ENCODE measurements at regions not wholly inside any gene's neighbourhood (a gene's known extent, or its start where the extent isn't known, plus 50 kb on each side); places are given as distances from the start of the nearest gene placed in this dataset.

- no peaks in the 10 kb centered on the region for H3K9me3 ChIP-seq (ENCODE audit: low read length)
- TF ChIP-seq EZH2 (IDR thresholded peaks at IDR 0.05; ENCODE audit: borderline replicate concordance, insufficient read depth, low read length, poor library complexity, severe bottlenecking) (no peak), TAF1 (IDR thresholded peaks at IDR 0.05; ENCODE audit: low read depth) (no peak), REST (IDR thresholded peaks at IDR 0.05; ENCODE audit: borderline replicate concordance) (no peak), MXI1 (conservative IDR thresholded peaks at IDR 0.05; ENCODE audit: poor library complexity, severe bottlenecking) (no peak)
Measured at GRCh38 chr6:19761121-19761520, 76.0 kb upstream of the ID4 start.

DNA sequence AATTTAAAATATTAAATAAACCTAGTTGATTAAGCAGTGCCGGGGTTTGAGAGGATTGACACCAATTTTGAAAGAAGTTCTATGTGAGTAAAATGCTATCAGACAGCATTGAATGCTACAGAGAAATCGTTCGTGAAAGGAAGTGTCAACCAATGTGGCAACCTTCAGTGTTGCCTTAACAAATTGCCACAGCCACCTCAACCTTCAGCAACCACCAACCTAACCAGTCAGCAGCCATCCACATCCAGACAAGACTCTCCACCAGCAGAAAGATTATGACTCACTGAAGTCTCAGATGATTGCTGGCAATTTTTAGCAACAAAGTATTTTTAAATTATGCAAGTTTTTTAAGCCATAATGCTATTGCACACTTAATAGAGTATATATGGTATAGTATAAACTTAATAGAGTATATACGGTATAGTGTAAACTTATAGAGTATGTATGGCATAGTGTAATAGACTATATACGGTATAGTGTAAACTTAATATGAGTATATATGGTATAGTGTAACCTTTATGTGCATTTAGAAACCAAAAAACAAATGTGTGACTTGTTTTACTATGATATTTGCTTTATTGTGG, 65.3 kb upstream of the ID4 start:
- TF ChIP-seq MXI1 (conservative IDR thresholded peaks at IDR 0.05; ENCODE audit: poor library complexity, severe bottlenecking) = no peak
- no peak for TF ChIP-seq RAD21 (conservative IDR thresholded peaks at IDR 0.05)
- no peak for TF ChIP-seq EP300 (conservative IDR thresholded peaks at IDR 0.05; ENCODE audit: poor library complexity, severe bottlenecking)
- no peak for TF ChIP-seq REST (IDR thresholded peaks at IDR 0.05; ENCODE audit: borderline replicate concordance)
- TF ChIP-seq TAF1 (IDR thresholded peaks at IDR 0.05; ENCODE audit: low read depth) = no peak
- no peak for TF ChIP-seq SMC3 (conservative IDR thresholded peaks at IDR 0.05; ENCODE audit: poor library complexity)
- no peak for TF ChIP-seq CTCF (IDR thresholded peaks at IDR 0.05; ENCODE audit: poor library complexity, severe bottlenecking)
- TF ChIP-seq EZH2 (IDR thresholded peaks at IDR 0.05; ENCODE audit: borderline replicate concordance, insufficient read depth, low read length, poor library complexity, severe bottlenecking) = no peak
- TF ChIP-seq POLR2AphosphoS5 (IDR thresholded peaks at IDR 0.05) = no peak
- Histone ChIP-seq H3K79me2 (replicated peaks; ENCODE audit: insufficient read depth, low read length) (no peaks in the 10 kb centered on the region), H3K9me2 (ENCODE audit: insufficient read depth, low read length) (no peaks in the 10 kb centered on the region), H3K4me3 (ENCODE audit: low read length) (no peak overlapping the region), H2AFZ (ENCODE audit: low read depth, low read length) (no peak overlapping the region), H3K27me3 (ENCODE audit: insufficient read depth, low read depth, low read length) (no peaks in the 10 kb centered on the region), H3K4me2 (ENCODE audit: low read length) (no peak overlapping the region), H3F3A (ENCODE audit: insufficient read depth, low read length, poor library complexity, severe bottlenecking) (no peaks in the 10 kb centered on the region), H3K36me3 (ENCODE audit: insufficient read depth, low read length) (no peaks in the 10 kb centered on the region), H3K27ac (ENCODE audit: low read length) (no peak overlapping the region), H3K9ac (ENCODE audit: low read length) (no peak overlapping the region), H3K9me3 (ENCODE audit: low read length) (no peaks in the 10 kb centered on the region), H4K20me1 (ENCODE audit: insufficient read depth) (no peaks in the 10 kb centered on the region)

More at GRCh38 chr6:19761121-19761520, 76.0 kb upstream of the ID4 start:
- Histone ChIP-seq H3K36me3 (ENCODE audit: insufficient read depth, low read length) (no peaks in the 10 kb centered on the region), H3K9me2 (ENCODE audit: insufficient read depth, low read length) (no peaks in the 10 kb centered on the region), H3K4me2 (ENCODE audit: low read length) (no peak overlapping the region), H3K79me2 (replicated peaks; ENCODE audit: insufficient read depth, low read length) (no peaks in the 10 kb centered on the region), H2AFZ (ENCODE audit: low read depth, low read length) (no peak overlapping the region), H3K27ac (ENCODE audit: low read length) (no peak overlapping the region), H4K20me1 (ENCODE audit: insufficient read depth) (no peaks in the 10 kb centered on the region), H3F3A (ENCODE audit: insufficient read depth, low read length, poor library complexity, severe bottlenecking) (no peaks in the 10 kb centered on the region), H3K27me3 (ENCODE audit: insufficient read depth, low read depth, low read length) (no peaks in the 10 kb centered on the region), H3K4me3 (ENCODE audit: low read length) (no peak overlapping the region), H3K9ac (ENCODE audit: low read length) (no peak overlapping the region)
